Mammary epithelial cell (primary cell): ENCODE measurements at regions not wholly inside any gene's neighbourhood (a gene's known extent, or its start where the extent isn't known, plus 50 kb on each side); places are given as distances from the start of the nearest gene placed in this dataset.

Experiments used
- CTCF ChIP-seq, 2 donors: IDR thresholded peaks in 1 of 2; conservative IDR thresholded peaks in 1 of 2; 2 replicates each; pipeline ENCODE4 v1.5.1; 2011 to 2012; ENCODE audit warnings: inconsistent platforms in 2 of 2, low read length in 2 of 2, mild to moderate bottlenecking in 2 of 2, control low read depth in 1 of 2, low read depth in 1 of 2; ENCODE audit not compliant: insufficient read depth in 1 of 2; ENCODE audit errors: extremely low read depth in 1 of 2
- EZH2 ChIP-seq: IDR thresholded peaks from 2 replicates; pipeline ENCODE4 v1.6.1; 2012; ENCODE audit warnings: low read length, inconsistent platforms, borderline replicate concordance

GRCh38 chr4:24010994-24011393, 121.1 kb upstream of the PPARGC1A start:
- TF ChIP-seq CTCF (conservative IDR thresholded peaks at IDR 0.05 in 1 of 2, IDR thresholded peaks at IDR 0.05 in 1 of 2; ENCODE audit: extremely low read depth in 1 of 2, insufficient read depth in 1 of 2, low read depth in 1 of 2, low read length in 2 of 2) (no peak), EZH2 (no peak)
